ENCODE measurements at regions not wholly inside any gene's neighbourhood (a gene's known extent, or its start where the extent isn't known, plus 50 kb on each side); places are given as distances from the start of the nearest gene placed in this dataset.

DNA sequence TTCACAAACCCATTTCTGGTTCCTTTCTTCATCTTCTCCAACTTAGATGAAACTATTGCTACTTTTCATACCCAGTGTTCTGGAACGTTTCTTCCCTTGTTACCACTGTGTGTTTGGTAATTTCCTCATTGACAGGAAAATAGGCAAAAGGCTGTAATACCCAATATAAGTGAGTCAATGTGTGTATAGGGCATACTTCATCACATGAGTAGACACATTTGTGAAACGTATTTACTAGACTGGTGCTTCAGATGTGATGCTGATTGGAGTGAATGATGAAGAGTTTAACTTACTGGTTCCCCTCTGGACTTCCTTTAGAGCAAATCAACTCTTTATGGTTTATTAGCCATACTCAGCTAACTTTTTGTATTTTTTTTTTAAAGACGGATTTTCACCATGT lies 195.1 kb upstream of the ATP6AP2 start:
- H3K27me3 Mint-ChIP-seq (ENCODE audit: low read depth) = no peaks in the 10 kb centered on the region
- TF ChIP-seq, protein P1, sequence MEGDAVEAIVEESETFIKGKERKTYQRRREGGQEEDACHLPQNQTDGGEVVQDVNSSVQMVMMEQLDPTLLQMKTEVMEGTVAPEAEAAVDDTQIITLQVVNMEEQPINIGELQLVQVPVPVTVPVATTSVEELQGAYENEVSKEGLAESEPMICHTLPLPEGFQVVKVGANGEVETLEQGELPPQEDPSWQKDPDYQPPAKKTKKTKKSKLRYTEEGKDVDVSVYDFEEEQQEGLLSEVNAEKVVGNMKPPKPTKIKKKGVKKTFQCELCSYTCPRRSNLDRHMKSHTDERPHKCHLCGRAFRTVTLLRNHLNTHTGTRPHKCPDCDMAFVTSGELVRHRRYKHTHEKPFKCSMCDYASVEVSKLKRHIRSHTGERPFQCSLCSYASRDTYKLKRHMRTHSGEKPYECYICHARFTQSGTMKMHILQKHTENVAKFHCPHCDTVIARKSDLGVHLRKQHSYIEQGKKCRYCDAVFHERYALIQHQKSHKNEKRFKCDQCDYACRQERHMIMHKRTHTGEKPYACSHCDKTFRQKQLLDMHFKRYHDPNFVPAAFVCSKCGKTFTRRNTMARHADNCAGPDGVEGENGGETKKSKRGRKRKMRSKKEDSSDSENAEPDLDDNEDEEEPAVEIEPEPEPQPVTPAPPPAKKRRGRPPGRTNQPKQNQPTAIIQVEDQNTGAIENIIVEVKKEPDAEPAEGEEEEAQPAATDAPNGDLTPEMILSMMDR (IDR thresholded peaks at IDR 0.05) = no peak
- H3K27ac Mint-ChIP-seq (ENCODE audit: unreplicated experiment) = no peak overlapping the region
- H3K4me3 Mint-ChIP-seq (ENCODE audit: unreplicated experiment) = no peak overlapping the region
- no peaks in the 10 kb centered on the region for H3K4me1 Mint-ChIP-seq (ENCODE audit: low read depth)
- H3K36me3 Mint-ChIP-seq (ENCODE audit: low read depth) = no peaks in the 10 kb centered on the region
- DNase-seq (ENCODE audit: low spot score) = no peak
- peaks cover 11% of the 10 kb centered on the region for H3K9me3 Mint-ChIP-seq (ENCODE audit: low read depth)

DNA sequence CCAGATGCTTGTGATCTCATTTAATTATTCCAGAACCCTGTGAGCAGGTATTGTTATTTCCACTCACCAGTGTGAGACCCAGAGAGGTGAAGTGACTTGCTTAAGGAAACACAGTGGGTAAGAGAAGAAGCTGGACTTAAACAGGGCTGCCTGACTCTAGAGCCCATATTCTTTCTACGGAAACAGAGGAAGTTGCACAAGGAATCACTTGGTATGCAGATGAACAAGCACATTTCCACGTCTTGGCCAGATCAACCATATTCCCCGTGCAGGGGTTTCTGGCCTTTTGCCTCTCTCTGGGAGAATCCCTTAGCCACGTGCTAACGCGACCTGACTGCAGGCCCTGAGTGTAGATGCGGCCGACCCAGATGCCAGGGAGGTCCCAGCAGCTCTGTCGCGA lies 195.5 kb upstream of the ATP6AP2 start:
- no peaks in the 10 kb centered on the region for H3K4me1 Mint-ChIP-seq (ENCODE audit: low read depth)
- H3K36me3 Mint-ChIP-seq (ENCODE audit: low read depth) = no peaks in the 10 kb centered on the region
- DNase-seq (ENCODE audit: low spot score) = no peak
- TF ChIP-seq, protein P1 (IDR thresholded peaks at IDR 0.05) = no peak
- H3K4me3 Mint-ChIP-seq (ENCODE audit: unreplicated experiment) = no peak overlapping the region
- H3K27me3 Mint-ChIP-seq (ENCODE audit: low read depth) = no peaks in the 10 kb centered on the region
- H3K9me3 Mint-ChIP-seq (ENCODE audit: low read depth) = peaks cover 11% of the 10 kb centered on the region
- no peak overlapping the region for H3K27ac Mint-ChIP-seq (ENCODE audit: unreplicated experiment)

DNA sequence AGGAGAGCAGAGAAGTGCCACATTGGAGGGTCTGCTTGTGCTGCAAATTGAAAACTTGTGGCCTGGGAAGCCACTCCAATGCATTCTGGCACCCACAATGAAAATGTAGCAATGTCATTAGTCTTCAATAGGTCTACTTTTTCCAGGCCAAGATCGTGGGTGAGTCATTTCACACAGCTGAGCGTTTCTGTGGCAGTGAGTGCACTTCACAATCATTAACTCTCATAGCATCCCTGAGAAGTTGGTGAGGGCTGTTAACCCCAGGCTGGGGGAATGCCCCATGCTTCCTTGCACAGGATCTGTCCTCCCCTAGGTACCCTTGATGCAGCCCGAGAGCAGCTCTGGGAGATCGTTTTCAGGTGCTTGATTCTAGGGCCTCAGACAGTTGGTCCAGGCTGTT lies 196.8 kb upstream of the ATP6AP2 start:
- TF ChIP-seq, protein P1 (IDR thresholded peaks at IDR 0.05) = no peak
- Mint-ChIP-seq H3K9me3 (ENCODE audit: low read depth) (peaks cover 9% of the 10 kb centered on the region), H3K4me1 (ENCODE audit: low read depth) (no peaks in the 10 kb centered on the region), H3K27ac (ENCODE audit: unreplicated experiment) (no peak overlapping the region), H3K36me3 (ENCODE audit: low read depth) (no peaks in the 10 kb centered on the region), H3K4me3 (ENCODE audit: unreplicated experiment) (no peak overlapping the region), H3K27me3 (ENCODE audit: low read depth) (no peaks in the 10 kb centered on the region)
- DNase-seq (ENCODE audit: low spot score) = no peak

DNA sequence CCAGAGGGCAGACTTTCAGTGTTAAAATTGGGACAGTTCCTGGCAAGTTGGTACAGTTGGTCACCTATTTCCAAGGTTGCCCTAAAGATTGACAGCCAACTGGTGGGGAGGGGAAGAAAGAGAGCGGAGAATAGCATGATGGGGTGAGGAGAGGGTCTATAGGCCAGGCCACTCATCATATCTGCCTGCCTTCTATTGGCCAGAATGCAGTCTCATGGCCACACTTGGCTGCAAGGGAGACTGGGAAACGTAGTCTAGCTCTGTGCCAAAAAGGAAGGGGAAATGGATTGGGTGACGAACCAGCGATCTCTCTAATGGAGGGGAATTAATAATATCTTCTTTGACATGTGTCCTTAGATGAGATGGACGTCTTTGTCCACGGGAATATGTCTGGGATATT lies 197.4 kb upstream of the ATP6AP2 start:
- Mint-ChIP-seq H3K4me1 (ENCODE audit: low read depth) (no peaks in the 10 kb centered on the region), H3K36me3 (ENCODE audit: low read depth) (no peaks in the 10 kb centered on the region), H3K27ac (ENCODE audit: unreplicated experiment) (no peak overlapping the region), H3K9me3 (ENCODE audit: low read depth) (peaks cover 9% of the 10 kb centered on the region), H3K27me3 (ENCODE audit: low read depth) (no peaks in the 10 kb centered on the region), H3K4me3 (ENCODE audit: unreplicated experiment) (no peak overlapping the region)
- no peak for DNase-seq (ENCODE audit: low spot score)
- TF ChIP-seq, protein P1 (IDR thresholded peaks at IDR 0.05) = no peak

DNA sequence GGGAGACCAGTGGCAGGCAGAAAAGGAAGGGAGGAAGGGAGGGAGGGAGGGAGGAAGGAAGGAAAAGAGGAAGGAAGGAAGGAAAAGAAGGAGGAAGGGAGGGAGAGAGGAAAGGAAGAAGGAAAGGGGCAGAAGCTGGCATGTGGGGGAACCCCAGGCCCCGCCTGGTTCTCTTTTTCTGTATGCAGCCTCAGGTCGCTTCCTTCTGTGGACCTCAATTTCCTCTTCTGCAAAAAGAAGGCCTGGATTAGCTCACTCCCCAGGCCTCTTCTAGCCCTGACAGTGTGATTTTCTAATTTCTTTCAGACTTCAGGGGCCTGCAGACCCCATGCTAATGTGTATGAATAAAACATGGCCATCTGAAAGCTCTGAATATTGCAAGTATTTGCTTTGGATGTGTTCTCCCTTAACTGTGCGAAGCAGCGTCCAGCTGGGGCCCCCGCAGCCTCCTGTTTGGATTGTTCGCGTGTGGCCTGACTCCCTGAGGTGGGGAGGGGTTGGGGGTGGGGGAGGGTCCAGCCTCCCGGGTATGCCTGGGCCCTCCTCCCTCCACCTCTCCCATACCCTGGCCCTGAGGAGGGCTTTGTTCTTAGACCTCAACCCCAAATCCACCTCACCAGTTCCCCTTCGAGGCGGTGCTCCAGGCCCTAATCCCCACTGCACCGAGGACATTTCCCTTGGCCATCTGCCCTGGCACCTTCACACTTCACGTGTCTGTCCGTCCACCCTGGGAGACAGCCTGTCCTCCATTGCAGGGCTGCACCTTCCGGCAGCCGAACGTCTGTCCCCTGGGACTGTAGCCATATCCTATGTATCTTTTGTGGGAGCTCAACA lies 199.9 kb upstream of the ATP6AP2 start:
- Mint-ChIP-seq H3K27me3 (ENCODE audit: low read depth) (no peaks in the 10 kb centered on the region), H3K9me3 (ENCODE audit: low read depth) (peaks cover 17% of the 10 kb centered on the region), H3K4me1 (ENCODE audit: low read depth) (no peaks in the 10 kb centered on the region), H3K36me3 (ENCODE audit: low read depth) (no peaks in the 10 kb centered on the region), H3K4me3 (ENCODE audit: unreplicated experiment) (no peak overlapping the region), H3K27ac (ENCODE audit: unreplicated experiment) (no peak overlapping the region)
- TF ChIP-seq, protein P1 (IDR thresholded peaks at IDR 0.05) = no peak
- no peak for DNase-seq (ENCODE audit: low spot score)
